Stimulated activated CD4-positive, alpha-beta T cell treated with anti-CD3 and anti-CD28 coated beads, Interleukin-1b, Interleukin-23, amount 100 ng/mL, for 24 hours (primary cell): ENCODE measurements at regions not wholly inside any gene's neighbourhood (a gene's known extent, or its start where the extent isn't known, plus 50 kb on each side); places are given as distances from the start of the nearest gene placed in this dataset.
A peak's percentile ranks its signal among the peaks of the same experiment; 100 is the strongest.

Experiments used
- DNase-seq, 4 experiments: peaks; one replicate each; pipeline ENCODE4 v3.0.0-alpha.2; 2020; ENCODE audit warnings: low read depth in 4 of 4, low spot score in 1 of 4

- DNase-seq = peak; percentile 33 to 44 (median 36)
Observed at GRCh38 chr2:13006829-13007717, 290.3 kb downstream of the TRIB2 start.

- DNase-seq = no peak
Observed at GRCh38 chr2:13009027-13009642, 292.4 kb downstream of the TRIB2 start.

- no peak for DNase-seq
Observed at GRCh38 chr2:13010283-13010682, 293.5 kb downstream of the TRIB2 start.

- DNase-seq = no peak
Observed at GRCh38 chr2:13014783-13015182, 298.0 kb downstream of the TRIB2 start.

- no peak for DNase-seq
Observed at GRCh38 chr2:13015532-13016320, 299.0 kb downstream of the TRIB2 start.

- DNase-seq = no peak
Observed at GRCh38 chr2:13018490-13018889, 301.8 kb downstream of the TRIB2 start.

- no peak for DNase-seq
Observed at GRCh38 chr2:13019781-13020180, 303.0 kb downstream of the TRIB2 start.

GRCh38 chr2:13020469-13020868 lies 303.7 kb downstream of the TRIB2 start:
- no peak for DNase-seq

GRCh38 chr2:13021470-13021957 lies 304.8 kb downstream of the TRIB2 start:
- DNase-seq = no peak

GRCh38 chr2:13030606-13031005 lies 313.9 kb downstream of the TRIB2 start:
- no peak for DNase-seq

- DNase-seq = no peak
Observed at GRCh38 chr2:13034861-13035260, 318.1 kb downstream of the TRIB2 start.

- no peak for DNase-seq
Observed at GRCh38 chr2:13035866-13036265, 319.1 kb downstream of the TRIB2 start.

- DNase-seq = no peak
Observed at GRCh38 chr2:13040043-13040442, 323.3 kb downstream of the TRIB2 start.

- no peak for DNase-seq
Observed at GRCh38 chr2:13046557-13047165, 329.9 kb downstream of the TRIB2 start.

GRCh38 chr2:13050764-13051163 lies 334.0 kb downstream of the TRIB2 start:
- no peak for DNase-seq

- DNase-seq = no peak
Observed at GRCh38 chr2:13052547-13052946, 335.8 kb downstream of the TRIB2 start.

GRCh38 chr2:13056259-13056843 lies 339.6 kb downstream of the TRIB2 start:
- DNase-seq = no peak

- DNase-seq = no peak
Observed at GRCh38 chr2:13057671-13058070, 340.9 kb downstream of the TRIB2 start.

- no peak for DNase-seq
Observed at GRCh38 chr2:13066676-13067075, 349.9 kb downstream of the TRIB2 start.

GRCh38 chr2:13067508-13067907 lies 350.8 kb downstream of the TRIB2 start:
- no peak for DNase-seq

GRCh38 chr2:13089971-13090370 lies 373.2 kb downstream of the TRIB2 start:
- DNase-seq = no peak
